ENCODE measurements at regions not wholly inside any gene's neighbourhood (a gene's known extent, or its start where the extent isn't known, plus 50 kb on each side); places are given as distances from the start of the nearest gene placed in this dataset.

- H3K27me3 Mint-ChIP-seq = no peaks in the 10 kb centered on the region
- H3K27ac Mint-ChIP-seq = no peak overlapping the region
- H3K27me3 ChIP-seq (ENCODE audit: control insufficient read depth, insufficient read depth, low read length) = no peaks in the 10 kb centered on the region
- DNase-seq = no peak
- H3K36me3 Mint-ChIP-seq = no peaks in the 10 kb centered on the region
- no peak overlapping the region for H3K4me3 Mint-ChIP-seq
- H3K4me3 ChIP-seq (ENCODE audit: low read depth, low read length) = no peak overlapping the region
- no peaks in the 10 kb centered on the region for H3K4me1 ChIP-seq (ENCODE audit: control insufficient read depth, insufficient read depth, low read length, poor library complexity, severe bottlenecking)
- H3K36me3 ChIP-seq (ENCODE audit: control insufficient read depth, insufficient read depth, low read length) = no peaks in the 10 kb centered on the region
- H3K4me1 Mint-ChIP-seq = no peaks in the 10 kb centered on the region
- H3K9me3 Mint-ChIP-seq = peaks cover 0 to 15% (median 7%) of the 10 kb centered on the region in 7 donors
- no peak for ATAC-seq (ENCODE audit: low read depth in 2 of 2)
- H3K27ac ChIP-seq (ENCODE audit: insufficient read depth, low read length, poor library complexity, severe bottlenecking) = no peak overlapping the region
- no peaks in the 10 kb centered on the region for H3K9me3 ChIP-seq (ENCODE audit: control insufficient read depth in 2 of 2, low read length in 2 of 2)
Observed at GRCh38 chr12:115078334-115078733, 394.4 kb upstream of the TBX3 start.

GRCh38 chr12:115075552-115076170, 391.7 kb upstream of the TBX3 start:
- Mint-ChIP-seq H3K4me3 (no peak overlapping the region), H3K27ac (peak overlapping the region in 1 of 3 donors; percentile 50), H3K9me3 (peaks cover 0 to 26% (median 8%) of the 10 kb centered on the region in 7 donors), H3K4me1 (no peaks in the 10 kb centered on the region), H3K27me3 (no peaks in the 10 kb centered on the region), H3K36me3 (no peaks in the 10 kb centered on the region)
- H3K4me3 ChIP-seq (ENCODE audit: low read depth, low read length) = no peak overlapping the region
- no peaks in the 10 kb centered on the region for H3K9me3 ChIP-seq (ENCODE audit: control insufficient read depth in 2 of 2, low read length in 2 of 2)
- ATAC-seq (ENCODE audit: low read depth in 2 of 2) (no peak), DNase-seq (no peak)
- H3K36me3 ChIP-seq (ENCODE audit: control insufficient read depth, insufficient read depth, low read length) = no peaks in the 10 kb centered on the region
- no peaks in the 10 kb centered on the region for H3K27me3 ChIP-seq (ENCODE audit: control insufficient read depth, insufficient read depth, low read length)
- no peak overlapping the region for H3K27ac ChIP-seq (ENCODE audit: insufficient read depth, low read length, poor library complexity, severe bottlenecking)
- no peaks in the 10 kb centered on the region for H3K4me1 ChIP-seq (ENCODE audit: control insufficient read depth, insufficient read depth, low read length, poor library complexity, severe bottlenecking)

- Mint-ChIP-seq H3K9me3 (peaks cover 0 to 31% (median 9%) of the 10 kb centered on the region in 7 donors), H3K4me3 (no peak overlapping the region), H3K36me3 (no peaks in the 10 kb centered on the region), H3K27me3 (no peaks in the 10 kb centered on the region), H3K27ac (no peak overlapping the region), H3K4me1 (no peaks in the 10 kb centered on the region)
- Histone ChIP-seq H3K27me3 (ENCODE audit: control insufficient read depth, insufficient read depth, low read length) (no peaks in the 10 kb centered on the region), H3K27ac (ENCODE audit: insufficient read depth, low read length, poor library complexity, severe bottlenecking) (no peak overlapping the region), H3K9me3 (ENCODE audit: control insufficient read depth in 2 of 2, low read length in 2 of 2) (no peaks in the 10 kb centered on the region), H3K4me3 (ENCODE audit: low read depth, low read length) (no peak overlapping the region), H3K36me3 (ENCODE audit: control insufficient read depth, insufficient read depth, low read length) (no peaks in the 10 kb centered on the region), H3K4me1 (ENCODE audit: control insufficient read depth, insufficient read depth, low read length, poor library complexity, severe bottlenecking) (no peaks in the 10 kb centered on the region)
- DNase-seq (no peak), ATAC-seq (ENCODE audit: low read depth in 2 of 2) (no peak)
Observed at GRCh38 chr12:115074617-115075016, 390.6 kb upstream of the TBX3 start.

GRCh38 chr12:115072712-115073111, 388.7 kb upstream of the TBX3 start:
- Mint-ChIP-seq H3K4me1 (no peaks in the 10 kb centered on the region), H3K4me3 (no peak overlapping the region), H3K36me3 (no peaks in the 10 kb centered on the region), H3K27me3 (no peaks in the 10 kb centered on the region), H3K27ac (no peak overlapping the region), H3K9me3 (peaks cover 0 to 31% (median 10%) of the 10 kb centered on the region in 7 donors)
- no peaks in the 10 kb centered on the region for H3K4me1 ChIP-seq (ENCODE audit: control insufficient read depth, insufficient read depth, low read length, poor library complexity, severe bottlenecking)
- H3K4me3 ChIP-seq (ENCODE audit: low read depth, low read length) = no peak overlapping the region
- H3K27ac ChIP-seq (ENCODE audit: insufficient read depth, low read length, poor library complexity, severe bottlenecking) = no peak overlapping the region
- ATAC-seq (ENCODE audit: low read depth in 2 of 2) = no peak
- no peaks in the 10 kb centered on the region for H3K36me3 ChIP-seq (ENCODE audit: control insufficient read depth, insufficient read depth, low read length)
- DNase-seq = no peak
- H3K9me3 ChIP-seq (ENCODE audit: control insufficient read depth in 2 of 2, low read length in 2 of 2) = no peaks in the 10 kb centered on the region
- no peaks in the 10 kb centered on the region for H3K27me3 ChIP-seq (ENCODE audit: control insufficient read depth, insufficient read depth, low read length)

- Histone ChIP-seq H3K36me3 (ENCODE audit: control insufficient read depth, insufficient read depth, low read length) (no peaks in the 10 kb centered on the region), H3K27ac (ENCODE audit: insufficient read depth, low read length, poor library complexity, severe bottlenecking) (no peak overlapping the region), H3K9me3 (ENCODE audit: control insufficient read depth in 2 of 2, low read length in 2 of 2) (no peaks in the 10 kb centered on the region), H3K27me3 (ENCODE audit: control insufficient read depth, insufficient read depth, low read length) (no peaks in the 10 kb centered on the region), H3K4me3 (ENCODE audit: low read depth, low read length) (no peak overlapping the region), H3K4me1 (ENCODE audit: control insufficient read depth, insufficient read depth, low read length, poor library complexity, severe bottlenecking) (no peaks in the 10 kb centered on the region)
- no peak for DNase-seq
- no peaks in the 10 kb centered on the region for H3K36me3 Mint-ChIP-seq
- H3K4me3 Mint-ChIP-seq = no peak overlapping the region
- H3K27me3 Mint-ChIP-seq = no peaks in the 10 kb centered on the region
- H3K4me1 Mint-ChIP-seq = no peaks in the 10 kb centered on the region
- ATAC-seq (ENCODE audit: low read depth in 2 of 2) = no peak
- no peak overlapping the region for H3K27ac Mint-ChIP-seq
- peaks cover 0 to 20% (median 4%) of the 10 kb centered on the region in 7 donors for H3K9me3 Mint-ChIP-seq
Observed at GRCh38 chr12:115070313-115070712, 386.3 kb upstream of the TBX3 start.

GRCh38 chr12:115064296-115064695, 380.3 kb upstream of the TBX3 start:
- no peak overlapping the region for H3K27ac ChIP-seq (ENCODE audit: insufficient read depth, low read length, poor library complexity, severe bottlenecking)
- no peaks in the 10 kb centered on the region for H3K27me3 ChIP-seq (ENCODE audit: control insufficient read depth, insufficient read depth, low read length)
- no peaks in the 10 kb centered on the region for H3K9me3 ChIP-seq (ENCODE audit: control insufficient read depth in 2 of 2, low read length in 2 of 2)
- H3K36me3 ChIP-seq (ENCODE audit: control insufficient read depth, insufficient read depth, low read length) = no peaks in the 10 kb centered on the region
- H3K4me1 Mint-ChIP-seq = no peaks in the 10 kb centered on the region
- H3K4me1 ChIP-seq (ENCODE audit: control insufficient read depth, insufficient read depth, low read length, poor library complexity, severe bottlenecking) = no peaks in the 10 kb centered on the region
- H3K4me3 Mint-ChIP-seq = no peak overlapping the region
- no peak for DNase-seq
- H3K27me3 Mint-ChIP-seq = no peaks in the 10 kb centered on the region
- H3K36me3 Mint-ChIP-seq = no peaks in the 10 kb centered on the region
- peaks cover 0 to 6% (median 4%) of the 10 kb centered on the region in 7 donors for H3K9me3 Mint-ChIP-seq
- no peak overlapping the region for H3K27ac Mint-ChIP-seq
- no peak overlapping the region for H3K4me3 ChIP-seq (ENCODE audit: low read depth, low read length)
- ATAC-seq (ENCODE audit: low read depth in 2 of 2) = no peak

GRCh38 chr12:115062741-115063140, 378.8 kb upstream of the TBX3 start:
- no peaks in the 10 kb centered on the region for H3K4me1 ChIP-seq (ENCODE audit: control insufficient read depth, insufficient read depth, low read length, poor library complexity, severe bottlenecking)
- no peak for ATAC-seq (ENCODE audit: low read depth in 2 of 2)

GRCh38 chr12:115060477-115061168, 376.6 kb upstream of the TBX3 start:
- no peak for DNase-seq
- Mint-ChIP-seq H3K4me3 (no peak overlapping the region), H3K27ac (no peak overlapping the region), H3K4me1 (no peaks in the 10 kb centered on the region), H3K9me3 (peaks cover 0 to 11% (median 5%) of the 10 kb centered on the region in 7 donors), H3K36me3 (no peaks in the 10 kb centered on the region), H3K27me3 (no peaks in the 10 kb centered on the region)
- H3K27ac ChIP-seq (ENCODE audit: insufficient read depth, low read length, poor library complexity, severe bottlenecking) = no peak overlapping the region
- no peaks in the 10 kb centered on the region for H3K36me3 ChIP-seq (ENCODE audit: control insufficient read depth, insufficient read depth, low read length)
- H3K27me3 ChIP-seq (ENCODE audit: control insufficient read depth, insufficient read depth, low read length) = no peaks in the 10 kb centered on the region
- no peak for ATAC-seq (ENCODE audit: low read depth in 2 of 2)
- no peaks in the 10 kb centered on the region for H3K9me3 ChIP-seq (ENCODE audit: control insufficient read depth in 2 of 2, low read length in 2 of 2)
- no peak overlapping the region for H3K4me3 ChIP-seq (ENCODE audit: low read depth, low read length)
- H3K4me1 ChIP-seq (ENCODE audit: control insufficient read depth, insufficient read depth, low read length, poor library complexity, severe bottlenecking) = no peaks in the 10 kb centered on the region

More at GRCh38 chr12:115062741-115063140, 378.8 kb upstream of the TBX3 start:
- no peaks in the 10 kb centered on the region for H3K9me3 ChIP-seq (ENCODE audit: control insufficient read depth in 2 of 2, low read length in 2 of 2)
- H3K27me3 Mint-ChIP-seq = no peaks in the 10 kb centered on the region
- H3K9me3 Mint-ChIP-seq = peaks cover 0 to 10% (median 4%) of the 10 kb centered on the region in 7 donors
- H3K27ac Mint-ChIP-seq = no peak overlapping the region
- no peaks in the 10 kb centered on the region for H3K4me1 Mint-ChIP-seq
- no peaks in the 10 kb centered on the region for H3K27me3 ChIP-seq (ENCODE audit: control insufficient read depth, insufficient read depth, low read length)
- no peak overlapping the region for H3K4me3 ChIP-seq (ENCODE audit: low read depth, low read length)
- H3K4me3 Mint-ChIP-seq = no peak overlapping the region
- no peak for DNase-seq
- no peak overlapping the region for H3K27ac ChIP-seq (ENCODE audit: insufficient read depth, low read length, poor library complexity, severe bottlenecking)
- no peaks in the 10 kb centered on the region for H3K36me3 ChIP-seq (ENCODE audit: control insufficient read depth, insufficient read depth, low read length)
- H3K36me3 Mint-ChIP-seq = no peaks in the 10 kb centered on the region
